DMS53 treated with DMSO at 0.1 percent for 48 hours (cell line): ENCODE measurements at regions not wholly inside any gene's neighbourhood (a gene's known extent, or its start where the extent isn't known, plus 50 kb on each side); places are given as distances from the start of the nearest gene placed in this dataset.

Experiments used
- DNase-seq: peaks from one replicate; lab custom pipeline; 2025; ENCODE audit not compliant: unreplicated experiment; lab: John Stamatoyannopoulos, UW

DNA sequence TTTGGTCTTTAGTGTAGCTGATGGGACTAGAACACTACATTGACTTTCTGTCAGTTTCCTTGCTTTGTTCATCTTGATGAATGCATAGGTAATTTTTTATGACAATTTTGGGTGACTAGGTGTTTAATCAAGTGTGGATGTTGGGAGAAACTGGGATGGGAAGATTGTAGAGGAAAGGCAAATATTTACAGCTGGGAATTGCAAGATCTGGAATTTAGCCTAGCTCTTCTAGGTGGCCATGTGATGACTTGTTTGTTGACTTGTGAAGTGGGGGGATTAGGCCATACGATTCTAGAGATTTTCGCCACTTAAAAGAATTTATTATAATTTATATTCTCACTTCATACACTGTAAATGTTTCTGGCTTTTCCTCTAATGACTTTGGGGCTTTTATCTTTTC is 480.3 kb upstream of the GOT2 start:
- no peak for DNase-seq

- no peak for DNase-seq
Measured at GRCh38 chr16:59213952-59214351, 479.8 kb upstream of the GOT2 start.

- DNase-seq = no peak
Measured at GRCh38 chr16:59212492-59213024, 478.4 kb upstream of the GOT2 start.

GRCh38 chr16:59210955-59211541 is 476.9 kb upstream of the GOT2 start:
- DNase-seq = no peak

GRCh38 chr16:59205403-59205802 is 471.3 kb upstream of the GOT2 start:
- DNase-seq = no peak

DNA sequence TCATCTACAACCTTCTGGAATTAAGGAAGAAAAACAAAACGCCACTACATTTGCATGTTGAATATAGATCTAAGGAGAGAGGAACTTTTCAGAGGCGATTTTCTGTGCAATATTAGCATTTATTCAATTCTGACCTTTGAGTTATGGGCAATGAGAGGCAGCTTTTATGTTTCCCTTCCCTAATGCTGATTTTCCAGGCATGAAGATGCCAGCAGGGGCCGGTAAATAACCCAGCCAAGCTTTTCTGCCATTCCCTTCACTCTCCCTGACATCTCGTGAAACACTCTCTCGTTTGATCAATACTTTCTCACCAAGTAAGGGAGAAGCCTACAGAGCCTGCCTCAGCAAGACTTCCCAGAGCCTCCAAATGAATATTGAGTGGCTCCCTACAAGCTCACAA is 470.5 kb upstream of the GOT2 start:
- DNase-seq = no peak

DNA sequence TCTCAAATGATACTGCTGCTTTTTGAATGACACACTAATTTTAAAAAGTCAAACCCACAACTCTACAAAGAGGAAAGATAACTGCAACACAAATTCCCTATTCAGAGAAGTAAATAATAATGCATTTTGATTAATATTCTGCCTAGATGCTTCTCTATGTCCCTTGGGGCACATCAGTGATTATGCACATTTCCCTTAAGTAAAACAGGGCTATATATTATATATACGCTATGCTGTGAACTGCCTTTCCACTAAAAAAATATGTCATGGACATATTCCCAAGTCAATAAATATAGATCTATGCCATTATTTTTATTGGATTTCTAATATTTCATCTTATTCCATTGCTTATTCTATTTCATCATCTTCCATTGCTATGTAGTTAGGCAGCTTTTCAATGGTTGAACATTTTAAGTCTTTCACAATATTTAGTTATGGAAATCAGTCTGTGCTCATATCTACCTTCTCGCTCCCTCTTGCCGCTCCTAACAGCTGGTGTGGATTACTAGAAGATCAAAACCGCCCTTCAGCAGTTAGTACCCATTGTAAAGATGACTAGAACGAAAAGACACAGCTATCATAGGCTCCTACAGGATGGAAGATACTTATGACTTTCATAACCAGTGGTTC is 468.2 kb upstream of the GOT2 start:
- DNase-seq = no peak

- DNase-seq = no peak
Measured at GRCh38 chr16:59201821-59202220, 467.7 kb upstream of the GOT2 start.

DNA sequence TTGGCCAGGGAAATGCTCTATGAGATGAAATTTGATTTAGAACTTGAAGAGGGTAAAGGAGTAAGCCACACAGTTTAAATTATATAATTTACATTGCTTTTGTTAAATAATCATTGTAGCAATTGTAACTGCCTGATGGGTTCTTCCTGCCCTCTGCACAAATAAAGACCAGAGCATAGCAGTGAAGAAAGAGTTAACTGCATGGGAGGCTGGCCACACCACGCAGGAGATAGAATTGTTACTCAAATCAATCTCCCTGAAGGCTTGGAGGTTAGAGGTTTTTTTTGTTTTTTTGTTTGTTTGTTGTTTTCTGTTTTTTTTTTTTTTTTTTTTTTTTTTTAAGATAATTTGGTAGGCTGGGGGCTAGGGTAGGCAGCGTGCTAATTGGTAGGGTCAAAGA is 467.0 kb upstream of the GOT2 start:
- no peak for DNase-seq

DNA sequence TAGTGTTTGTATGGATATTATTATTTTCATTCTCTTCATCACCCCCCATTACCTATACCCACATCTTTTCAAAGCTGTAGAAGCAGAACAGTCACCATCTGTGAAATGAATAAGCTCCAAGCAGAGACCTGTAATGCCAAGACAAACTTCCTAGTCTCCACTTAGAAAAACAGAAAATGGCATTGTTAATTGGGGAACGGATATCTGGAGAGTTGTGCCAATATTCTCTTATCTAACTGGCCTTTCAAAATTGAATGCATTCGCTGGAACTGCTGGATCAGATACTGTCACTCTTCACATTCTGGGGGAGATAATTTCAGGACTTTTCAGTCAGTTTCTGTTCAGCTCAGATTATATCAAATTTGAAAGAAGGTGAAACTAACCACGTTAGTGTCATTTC is 464.4 kb upstream of the GOT2 start:
- DNase-seq = no peak

DNA sequence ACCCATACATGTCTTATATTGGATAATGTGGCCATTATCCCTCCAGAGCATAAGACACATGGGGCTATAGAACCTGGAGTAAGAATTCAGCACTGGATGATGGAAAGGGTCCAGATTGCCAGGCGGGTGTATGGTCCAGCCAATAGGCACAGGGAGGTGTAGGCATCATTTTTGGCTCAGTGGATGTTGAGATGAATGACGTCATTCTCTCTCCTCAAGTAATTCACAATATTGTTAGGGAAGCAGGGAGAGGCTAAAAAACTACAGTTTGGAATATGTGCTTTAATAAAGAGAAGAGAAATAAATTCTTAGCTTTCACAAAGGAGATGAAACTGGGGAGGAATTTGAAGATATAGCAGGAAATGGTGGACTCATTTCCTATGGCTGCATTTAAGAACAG is 461.1 kb upstream of the GOT2 start:
- DNase-seq = no peak

GRCh38 chr16:59193637-59194036 is 459.5 kb upstream of the GOT2 start:
- no peak for DNase-seq

- no peak for DNase-seq
Measured at GRCh38 chr16:59192551-59193199, 458.6 kb upstream of the GOT2 start.

DNA sequence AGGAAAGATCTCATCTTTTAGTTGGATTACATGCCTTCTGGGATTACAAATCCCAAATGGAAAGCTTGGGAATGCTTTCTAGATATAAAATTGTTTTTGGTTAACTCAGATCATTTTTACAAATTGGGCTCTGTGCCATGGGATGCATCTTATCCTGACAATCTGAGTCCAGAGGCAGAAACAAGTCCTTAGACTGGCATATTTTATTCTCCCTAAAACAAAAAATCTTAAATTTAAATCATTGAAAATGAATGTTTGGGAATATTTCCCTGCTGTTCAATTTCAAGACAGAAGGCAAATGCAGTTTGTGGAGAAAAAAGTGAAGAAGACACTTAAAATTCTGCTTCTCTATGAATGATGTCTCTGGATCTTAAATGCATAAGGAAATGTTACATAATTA is 456.6 kb upstream of the GOT2 start:
- DNase-seq = no peak

DNA sequence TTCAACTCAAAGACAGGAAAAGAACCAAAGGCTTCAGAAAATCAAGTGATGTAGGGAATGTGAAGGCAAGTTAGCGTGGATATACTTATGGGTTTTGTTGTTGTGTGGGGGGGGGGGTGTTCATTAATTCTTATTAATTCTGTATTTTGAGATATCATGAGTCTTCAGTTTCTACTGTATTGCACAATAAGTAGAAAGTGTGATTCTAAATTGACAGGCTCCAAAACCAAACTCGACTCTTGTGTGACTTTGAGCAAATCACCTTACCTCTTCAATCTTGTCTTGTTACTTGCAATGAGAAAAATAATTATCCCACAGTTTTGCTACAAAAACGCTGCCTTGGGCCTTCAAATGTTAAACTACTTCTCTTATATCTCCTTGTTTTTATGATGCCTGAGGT is 453.9 kb upstream of the GOT2 start:
- DNase-seq = no peak

- DNase-seq = no peak
Measured at GRCh38 chr16:59181821-59182420, 447.8 kb upstream of the GOT2 start.

DNA sequence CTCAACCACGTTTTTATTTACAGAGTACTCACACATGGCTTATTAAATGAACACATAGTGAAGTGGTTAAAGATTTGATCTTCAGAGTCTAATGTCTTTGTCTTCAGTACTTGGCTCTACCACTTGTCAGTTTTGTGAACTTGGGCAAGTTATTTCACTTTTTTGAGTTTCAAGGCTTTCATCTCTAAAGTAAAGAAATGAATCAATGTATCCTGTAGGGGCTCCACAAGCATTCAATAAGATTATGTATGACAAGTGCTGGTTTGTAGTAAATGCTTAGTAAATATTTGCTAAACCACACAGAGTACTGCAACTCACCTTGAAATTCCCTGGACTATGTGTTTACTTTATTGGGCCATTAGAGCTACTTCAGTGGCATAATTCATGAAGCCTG is 446.0 kb upstream of the GOT2 start:
- DNase-seq = no peak

DNA sequence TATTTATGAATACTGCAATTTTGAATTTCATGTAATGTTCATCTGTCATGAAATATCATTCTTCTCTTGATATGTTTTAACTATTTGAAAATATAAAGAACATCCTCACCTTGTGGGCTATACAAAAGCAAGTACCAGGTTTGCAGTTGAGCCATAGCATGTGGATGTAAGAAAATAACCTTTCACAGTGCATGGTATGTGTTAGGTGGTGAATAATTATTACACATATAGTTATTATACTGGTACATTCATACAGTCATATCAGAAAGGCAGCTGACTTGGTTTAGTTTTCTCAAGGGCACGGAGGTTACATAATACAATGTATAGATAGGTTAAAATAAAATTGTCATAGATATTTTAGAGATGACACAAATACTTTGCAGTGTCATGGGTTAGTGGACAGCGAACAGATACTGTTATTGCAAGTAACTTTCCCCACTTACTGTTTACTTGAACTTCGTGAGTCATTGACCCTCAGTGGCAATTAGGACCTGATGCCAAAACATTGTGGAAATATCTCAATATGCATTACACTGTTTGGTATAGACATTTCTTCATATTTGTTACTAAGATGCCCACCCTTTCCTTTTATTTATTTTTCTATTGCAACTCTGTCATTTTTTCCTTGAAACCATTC is 445.4 kb upstream of the GOT2 start:
- no peak for DNase-seq

- no peak for DNase-seq
Measured at GRCh38 chr16:59173408-59173831, 439.3 kb upstream of the GOT2 start.

- no peak for DNase-seq
Measured at GRCh38 chr16:59170099-59170712, 436.1 kb upstream of the GOT2 start.

- DNase-seq = no peak
Measured at GRCh38 chr16:59169168-59169567, 435.1 kb upstream of the GOT2 start.
